ENCODE measurements at regions not wholly inside any gene's neighbourhood (a gene's known extent, or its start where the extent isn't known, plus 50 kb on each side); places are given as distances from the start of the nearest gene placed in this dataset.

- DNase-seq = no peak
- H3K27ac ChIP-seq (replicated peaks) = no peak overlapping the region
- H3K4me1 ChIP-seq = peaks cover 4% of the 10 kb centered on the region
Measured at GRCh38 chr22:26892166-26893041, 235.0 kb downstream of the MIAT start.

GRCh38 chr22:26893173-26894110, 236.1 kb downstream of the MIAT start:
- no peaks in the 10 kb centered on the region for H3K9me3 ChIP-seq (replicated peaks)
- H3K4me3 ChIP-seq = no peak overlapping the region
- no peak overlapping the region for H3K27ac ChIP-seq (replicated peaks)
- intact Hi-C loops (cut with micrococcal nuclease) = no loop called here
- H3K27me3 ChIP-seq (ENCODE audit: low read depth) = peaks cover 9% of the 10 kb centered on the region
- no peaks in the 10 kb centered on the region for H3K36me3 ChIP-seq
- H3K4me1 ChIP-seq = no peaks in the 10 kb centered on the region
- no peak for TF ChIP-seq CTCF (IDR thresholded peaks at IDR 0.05; ENCODE audit: borderline replicate concordance)
- no peak for DNase-seq

More at GRCh38 chr22:26892166-26893041, 235.0 kb downstream of the MIAT start:
- intact Hi-C loops (cut with micrococcal nuclease) = no loop called here
- no peak for TF ChIP-seq CTCF (IDR thresholded peaks at IDR 0.05; ENCODE audit: borderline replicate concordance)
- no peaks in the 10 kb centered on the region for H3K36me3 ChIP-seq
- H3K4me3 ChIP-seq = no peak overlapping the region
- no peaks in the 10 kb centered on the region for H3K27me3 ChIP-seq (ENCODE audit: low read depth)
- no peaks in the 10 kb centered on the region for H3K9me3 ChIP-seq (replicated peaks)

- Histone ChIP-seq H3K9me3 (replicated peaks) (no peaks in the 10 kb centered on the region), H3K27ac (replicated peaks) (no peak overlapping the region), H3K4me1 (no peaks in the 10 kb centered on the region), H3K36me3 (no peaks in the 10 kb centered on the region), H3K27me3 (ENCODE audit: low read depth) (peaks cover 18% of the 10 kb centered on the region), H3K4me3 (no peak overlapping the region)
- DNase-seq = no peak
- TF ChIP-seq CTCF (IDR thresholded peaks at IDR 0.05; ENCODE audit: borderline replicate concordance) = no peak
- intact Hi-C loops (cut with micrococcal nuclease) = no loop called here
Measured at GRCh38 chr22:26894362-26894761, 237.0 kb downstream of the MIAT start.

GRCh38 chr22:26894766-26895485, 237.5 kb downstream of the MIAT start:
- no peak for TF ChIP-seq CTCF (IDR thresholded peaks at IDR 0.05; ENCODE audit: borderline replicate concordance)
- no peaks in the 10 kb centered on the region for H3K36me3 ChIP-seq
- no peaks in the 10 kb centered on the region for H3K4me1 ChIP-seq
- no peaks in the 10 kb centered on the region for H3K9me3 ChIP-seq (replicated peaks)
- no peak overlapping the region for H3K27ac ChIP-seq (replicated peaks)
- peaks cover 24% of the 10 kb centered on the region for H3K27me3 ChIP-seq (ENCODE audit: low read depth)
- intact Hi-C loops (cut with micrococcal nuclease) = no loop called here
- no peak for DNase-seq
- no peak overlapping the region for H3K4me3 ChIP-seq

- H3K27me3 ChIP-seq (ENCODE audit: low read depth) = peaks cover 47% of the 10 kb centered on the region
- TF ChIP-seq CTCF (IDR thresholded peaks at IDR 0.05; ENCODE audit: borderline replicate concordance) = no peak
- intact Hi-C loops (cut with micrococcal nuclease) = no loop called here
- no peak overlapping the region for H3K4me3 ChIP-seq
- H3K27ac ChIP-seq (replicated peaks) = no peak overlapping the region
- no peak for DNase-seq
- H3K9me3 ChIP-seq (replicated peaks) = no peaks in the 10 kb centered on the region
- H3K36me3 ChIP-seq = no peaks in the 10 kb centered on the region
- no peaks in the 10 kb centered on the region for H3K4me1 ChIP-seq
Measured at GRCh38 chr22:26897384-26897783, 240.0 kb downstream of the MIAT start.

Data from left ventricle myocardium inferior (tissue), 1 donor.